GM13976 (cell line): ENCODE measurements at regions not wholly inside any gene's neighbourhood (a gene's known extent, or its start where the extent isn't known, plus 50 kb on each side); places are given as distances from the start of the nearest gene placed in this dataset.

Experiments
- DNase-seq: peaks from one replicate; pipeline ENCODE4 v3.0.0; 2012; ENCODE audit warnings: low spot score
- CTCF ChIP-seq: IDR thresholded peaks from 2 replicates; pipeline ENCODE4 v1.5.1; 2012; ENCODE audit warnings: borderline replicate concordance, mild to moderate bottlenecking; ENCODE audit not compliant: insufficient read depth; ENCODE audit errors: extremely low read depth, missing control alignments, control extremely low read depth
- in situ Hi-C: fragments of 300-500 bp; cut with MboI; formaldehyde crosslinking; loops from one replicate; pipeline ENCODE4 v1.12.0; 2022; ENCODE audit warnings: low sequenced_read_pairs, mixed read lengths, inconsistent platforms; ENCODE audit not compliant: unreplicated experiment

GRCh38 chrX:23251043-23251442, 83.6 kb upstream of the PTCHD1 start:
- in situ Hi-C loops, result no loop called here
- no peak for DNase-seq
- TF ChIP-seq CTCF, result no peak

- DNase-seq, result no peak
- no peak for TF ChIP-seq CTCF
- in situ Hi-C loops, result no loop called here
Measured at GRCh38 chrX:23263892-23264291, 70.8 kb upstream of the PTCHD1 start.

GRCh38 chrX:23269923-23270322, 64.7 kb upstream of the PTCHD1 start:
- in situ Hi-C loops, result no loop called here
- TF ChIP-seq CTCF, result no peak
- no peak for DNase-seq

- no peak for TF ChIP-seq CTCF
- DNase-seq, result no peak
- in situ Hi-C loops, result no loop called here
Measured at GRCh38 chrX:23271026-23271425, 63.6 kb upstream of the PTCHD1 start.

GRCh38 chrX:23276475-23276874, 58.2 kb upstream of the PTCHD1 start:
- in situ Hi-C loops, result no loop called here
- no peak for TF ChIP-seq CTCF
- DNase-seq, result no peak
